ENCODE measurements at regions not wholly inside any gene's neighbourhood (a gene's known extent, or its start where the extent isn't known, plus 50 kb on each side); places are given as distances from the start of the nearest gene placed in this dataset.

- no peak for DNase-seq
These were observed 1930.8 kb downstream of the SUCLG1 start for GRCh38 chr2:82528288-82528687.

DNA sequence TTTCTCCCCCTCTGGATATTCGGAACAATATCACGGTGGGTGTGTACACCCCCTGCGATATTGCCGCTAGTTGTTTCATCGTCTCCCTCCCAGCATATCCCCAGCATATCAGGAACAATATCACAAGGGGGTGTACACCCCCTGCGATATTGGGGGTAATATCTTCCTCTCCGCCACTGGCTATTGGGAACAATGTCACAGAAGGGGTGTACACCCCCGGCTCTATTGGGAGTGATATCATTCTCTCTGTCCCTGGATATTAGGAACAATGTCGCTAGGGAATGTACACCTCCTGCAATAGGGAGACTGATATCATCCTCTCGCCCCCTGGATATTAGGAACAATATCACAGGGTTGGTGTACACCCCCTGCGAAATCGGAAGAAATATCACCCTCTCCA is 1932.0 kb downstream of the SUCLG1 start:
- no peak for DNase-seq

GRCh38 chr2:82526277-82526676 is 1932.8 kb downstream of the SUCLG1 start:
- no peak for DNase-seq

GRCh38 chr2:82525744-82526143 is 1933.3 kb downstream of the SUCLG1 start:
- DNase-seq, result no peak

- DNase-seq, result no peak
These were observed 1934.3 kb downstream of the SUCLG1 start for GRCh38 chr2:82524826-82525225.

DNA sequence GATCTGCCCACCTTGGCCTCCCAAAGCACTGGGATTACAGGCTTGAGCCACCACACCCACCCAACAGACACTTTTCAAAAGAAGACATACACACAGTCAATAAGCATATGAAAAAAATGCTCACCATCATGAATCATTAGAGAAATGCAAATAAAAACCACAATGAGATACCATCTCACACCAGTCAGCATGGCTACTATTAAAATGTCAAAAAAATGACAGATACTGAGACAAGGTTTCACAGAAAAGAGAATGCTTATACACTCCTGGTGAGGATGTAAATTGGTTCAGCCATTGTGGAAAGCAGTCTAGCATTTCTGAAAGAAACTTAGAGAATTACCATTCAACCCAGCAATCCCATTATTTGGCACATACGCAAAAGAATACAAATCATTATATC is 1947.2 kb downstream of the SUCLG1 start:
- no peak for DNase-seq

DNA sequence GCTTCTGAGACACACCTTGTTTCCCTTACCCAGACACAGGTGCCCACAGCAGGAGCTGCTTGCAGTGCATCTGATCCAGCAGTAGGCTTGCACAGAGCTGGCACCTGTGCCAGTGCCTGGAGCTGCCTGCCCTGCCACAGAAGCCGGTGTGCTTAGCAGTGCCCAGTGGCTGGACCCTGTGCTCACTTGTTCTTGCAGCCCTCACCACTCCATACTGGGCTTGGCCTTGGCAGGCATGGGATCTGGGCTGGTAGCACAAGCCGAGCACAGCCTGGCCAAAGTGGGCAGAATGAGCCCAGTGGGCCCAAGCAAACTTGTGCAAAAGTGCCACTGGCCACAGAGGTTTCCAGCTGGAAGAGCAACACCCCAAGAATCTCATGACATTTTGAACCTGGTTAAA is 1950.4 kb downstream of the SUCLG1 start:
- DNase-seq, result no peak

DNA sequence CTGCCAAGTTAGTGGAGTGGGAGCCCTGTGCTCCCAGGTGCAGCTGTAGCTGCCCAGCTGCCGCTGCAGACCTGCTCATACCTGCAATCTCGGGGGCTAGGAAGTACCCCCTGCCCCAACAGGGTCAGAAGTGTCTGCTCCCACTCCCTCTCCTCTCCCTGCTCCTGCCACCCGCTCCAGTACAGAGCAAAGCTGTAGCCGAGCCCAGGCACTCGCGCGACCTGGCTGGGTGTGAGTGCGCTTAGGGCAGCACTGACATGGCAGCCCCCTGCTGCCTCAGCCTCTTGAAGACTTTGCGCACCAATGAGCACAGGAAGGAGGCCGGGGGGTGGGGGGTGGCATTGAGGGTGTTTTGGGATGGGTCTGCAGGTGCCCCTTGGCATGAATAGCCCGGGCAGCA is 1951.4 kb downstream of the SUCLG1 start:
- no peak for DNase-seq

DNA sequence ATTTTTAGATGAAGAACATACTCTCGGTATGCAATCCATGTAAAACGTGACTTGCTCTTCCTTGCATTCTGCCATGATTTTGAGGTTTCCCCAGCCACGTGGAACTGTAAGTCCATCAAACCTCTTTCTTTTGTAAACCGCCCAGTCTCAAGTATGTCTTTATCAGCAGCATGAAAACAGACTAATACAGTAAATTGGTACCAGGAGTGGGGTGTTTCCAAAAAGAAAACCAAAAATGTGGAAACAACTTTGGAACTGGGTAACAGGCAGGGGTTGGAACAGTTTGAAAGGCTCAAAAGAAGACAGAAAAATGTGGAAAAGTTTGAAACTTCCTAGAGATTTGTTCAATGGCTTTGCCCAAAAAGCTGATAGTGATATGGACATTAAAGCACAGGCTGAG is 1957.9 kb downstream of the SUCLG1 start:
- DNase-seq, result no peak

- DNase-seq, result no peak
These were observed 1960.2 kb downstream of the SUCLG1 start for GRCh38 chr2:82498777-82499443.

DNA sequence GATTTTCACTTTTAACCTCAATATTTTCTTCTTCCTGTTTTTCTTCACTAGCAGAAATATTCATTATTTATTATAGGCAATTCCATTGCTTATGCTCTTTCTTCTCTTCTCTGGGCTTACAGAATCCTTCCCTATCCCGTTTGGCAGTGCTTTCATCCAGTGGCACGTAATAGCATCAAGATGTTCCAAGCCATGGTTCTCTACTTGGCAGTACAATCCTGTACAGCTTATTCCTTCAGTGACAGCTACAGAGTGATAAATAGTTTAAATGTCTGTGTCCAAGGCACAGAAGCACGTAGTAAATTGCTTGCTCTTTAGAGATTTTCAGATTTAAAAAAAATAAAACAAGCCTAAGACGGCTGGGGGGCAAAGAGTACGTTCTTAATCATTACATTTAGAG is 1964.3 kb downstream of the SUCLG1 start:
- DNase-seq, result no peak

DNA sequence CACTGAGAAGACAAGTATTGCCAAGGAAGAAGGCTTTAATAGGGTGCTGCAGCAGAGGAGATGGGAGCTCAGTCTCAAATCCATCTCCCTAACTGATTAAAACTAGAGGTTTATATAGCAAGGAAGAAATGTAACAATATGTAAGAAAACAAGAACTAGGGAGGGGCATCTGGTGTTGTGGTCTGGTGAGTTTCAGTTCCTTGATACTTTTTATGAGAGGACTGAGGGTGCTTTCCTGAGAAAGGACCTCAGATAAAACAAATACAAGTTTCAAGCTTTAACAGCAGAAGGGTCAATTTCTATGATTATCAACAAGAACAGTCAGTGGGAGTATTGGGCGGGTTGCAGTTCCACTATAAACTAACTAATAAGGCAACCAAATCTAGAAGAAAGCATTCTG is 1967.5 kb downstream of the SUCLG1 start:
- DNase-seq, result no peak

GRCh38 chr2:82487354-82487753 is 1971.7 kb downstream of the SUCLG1 start:
- DNase-seq, result no peak

GRCh38 chr2:82485701-82486100 is 1973.4 kb downstream of the SUCLG1 start:
- DNase-seq, result no peak

DNA sequence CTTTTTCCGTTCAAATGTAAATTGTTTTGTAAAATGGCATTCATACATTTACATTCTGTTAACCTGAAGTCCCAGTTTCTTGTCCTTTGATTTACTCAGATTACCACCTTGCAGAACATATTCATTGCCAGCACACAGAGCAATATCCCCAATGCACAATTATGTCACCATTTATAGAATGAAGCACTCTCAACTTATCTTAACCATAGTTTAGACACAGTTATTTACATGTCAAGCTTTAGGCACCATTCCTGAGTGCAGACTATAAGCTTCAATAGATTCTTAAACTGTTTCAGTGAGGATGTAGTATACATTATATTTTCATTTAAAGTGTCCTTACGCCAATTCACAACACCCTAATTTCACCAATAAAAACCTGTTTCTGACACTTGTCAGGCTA is 1977.9 kb downstream of the SUCLG1 start:
- DNase-seq, result no peak

DNA sequence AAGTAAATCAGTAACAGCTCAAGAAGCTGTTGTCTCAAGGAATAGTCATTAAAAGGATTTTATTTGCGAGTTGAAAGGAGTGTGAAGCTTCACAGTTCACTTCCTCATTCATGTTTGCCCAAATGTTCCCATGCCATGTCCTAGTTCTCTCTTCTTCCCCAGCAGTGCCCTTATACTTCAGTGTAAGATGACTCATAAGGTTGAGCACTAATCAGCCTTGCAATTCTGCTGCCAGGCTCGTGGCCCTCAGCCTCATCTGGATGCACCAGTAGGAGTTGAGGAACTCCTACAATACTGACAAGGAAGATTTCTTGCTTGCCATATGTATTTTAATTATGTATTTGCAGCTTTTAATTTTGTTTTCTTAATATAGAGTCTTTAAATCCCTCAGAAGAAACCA is 1980.4 kb downstream of the SUCLG1 start:
- no peak for DNase-seq

GRCh38 chr2:82476094-82476493 is 1983.0 kb downstream of the SUCLG1 start:
- DNase-seq, result no peak

GRCh38 chr2:82428251-82428650 is 2030.8 kb downstream of the SUCLG1 start:
- no peak for DNase-seq

DNA sequence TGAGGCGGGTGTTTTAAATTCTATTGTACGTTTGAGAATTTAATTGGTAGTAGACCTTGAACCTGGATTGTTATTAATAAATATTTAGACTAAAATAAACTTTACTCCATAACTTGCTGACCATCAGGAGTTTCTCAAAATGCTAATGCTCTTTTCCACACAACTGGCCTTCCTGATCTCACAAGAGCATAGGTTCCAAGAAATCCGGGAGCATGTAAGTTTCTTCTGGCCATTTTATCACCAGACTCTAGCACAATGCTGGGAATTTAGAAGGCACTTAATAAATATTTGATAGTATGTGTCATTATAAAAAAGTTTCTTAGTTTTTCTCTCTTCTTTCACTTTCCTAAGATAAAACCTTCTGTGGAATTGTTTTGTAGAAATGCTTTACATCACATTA is 2047.1 kb downstream of the SUCLG1 start:
- DNase-seq, result no peak

DNA sequence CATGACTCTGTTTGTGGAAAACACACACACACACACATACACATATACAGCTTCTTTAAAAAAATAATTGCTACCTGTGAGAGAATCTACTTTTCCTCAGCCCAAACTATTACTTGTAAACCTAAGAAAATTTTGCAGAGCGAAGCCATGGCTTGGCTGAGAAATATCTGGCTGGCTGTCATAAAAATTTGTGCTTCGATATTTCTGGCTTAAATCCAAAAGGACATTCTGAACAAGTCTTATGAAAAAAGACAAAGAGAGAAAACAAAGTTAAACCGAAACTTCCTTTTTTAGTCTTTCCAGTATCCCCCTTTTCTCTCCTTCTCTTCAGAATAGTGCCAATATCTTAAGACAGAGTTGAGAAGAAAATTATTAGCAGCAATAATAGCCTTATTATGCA is 2048.0 kb downstream of the SUCLG1 start:
- no peak for DNase-seq

GRCh38 chr2:82395531-82395930 is 2063.5 kb downstream of the SUCLG1 start:
- no peak for DNase-seq

- peak in 1 of 2 donors; percentile 2 for DNase-seq
These were observed 2067.7 kb downstream of the SUCLG1 start for GRCh38 chr2:82391386-82391785.

- DNase-seq, result no peak
These were observed 2051.1 kb upstream of the LRRTM1 start for GRCh38 chr2:82355622-82356021.

GRCh38 chr2:82345910-82346309 is 2041.4 kb upstream of the LRRTM1 start:
- no peak for DNase-seq

GRCh38 chr2:82344670-82345069 is 2040.1 kb upstream of the LRRTM1 start:
- DNase-seq, result no peak

- DNase-seq, result no peak
These were observed 2037.8 kb upstream of the LRRTM1 start for GRCh38 chr2:82342356-82342755.
